KMS-11 (cell line): ENCODE measurements at regions not wholly inside any gene's neighbourhood (a gene's known extent, or its start where the extent isn't known, plus 50 kb on each side); places are given as distances from the start of the nearest gene placed in this dataset.

Source experiments
- H2AFZ ChIP-seq: fragments of 200-600 bp; sonication (generic); 2 replicates; pipeline ENCODE4 v1.6.1; 2016; ENCODE audit warnings: antibody characterized with exemption, mixed run types, low read depth
- H3K27ac ChIP-seq: fragments of 200-600 bp; sonication (generic); 2 replicates; pipeline ENCODE4 v1.6.1; 2016; ENCODE audit warnings: mild to moderate bottlenecking, mixed run types
- H3K27me3 ChIP-seq: fragments of 200-600 bp; sonication (generic); 2 replicates; pipeline ENCODE4 v1.6.1; 2017; ENCODE audit warnings: mild to moderate bottlenecking, low read depth, mixed run types, moderate library complexity; ENCODE audit not compliant: insufficient read depth
- H3K36me3 ChIP-seq: fragments of 200-600 bp; sonication (generic); 2 replicates; pipeline ENCODE4 v1.6.1; 2017; ENCODE audit warnings: mild to moderate bottlenecking, mixed run types; ENCODE audit not compliant: insufficient read depth
- H3K4me1 ChIP-seq: fragments of 200-600 bp; sonication (generic); 2 replicates; pipeline ENCODE4 v1.6.1; 2016; ENCODE audit warnings: mild to moderate bottlenecking, low read depth, mixed run types; ENCODE audit not compliant: poor library complexity, severe bottlenecking
- H3K4me2 ChIP-seq: fragments of 200-600 bp; sonication (generic); 2 replicates; pipeline ENCODE4 v1.7.0; 2016; ENCODE audit warnings: mild to moderate bottlenecking, mixed run types
- H3K4me3 ChIP-seq: fragments of 200-600 bp; sonication (generic); IDR thresholded peaks from 2 replicates; pipeline ENCODE4 v1.6.1; 2017; ENCODE audit warnings: low read depth, low read length, mixed read lengths; ENCODE audit not compliant: insufficient read depth
- H3K79me2 ChIP-seq: fragments of 200-600 bp; sonication (generic); 2 replicates; pipeline ENCODE4 v1.6.1; 2016; ENCODE audit warnings: low read depth, mixed run types; ENCODE audit not compliant: insufficient read depth
- H3K9ac ChIP-seq: fragments of 200-600 bp; sonication (generic); 2 replicates; pipeline ENCODE4 v1.6.1; 2016; ENCODE audit warnings: mild to moderate bottlenecking, mixed run types
- H4K20me1 ChIP-seq: fragments of 200-600 bp; sonication (generic); 2 replicates; pipeline ENCODE4 v1.6.1; 2016; ENCODE audit warnings: mild to moderate bottlenecking, mixed run types; ENCODE audit not compliant: insufficient read depth
- TF ChIP-seq, protein P1 (sequence below): fragments of 200-600 bp; sonication (generic); conservative IDR thresholded peaks from 2 replicates; pipeline ENCODE4 v1.6.1; 2017; ENCODE audit warnings: low read depth, mild to moderate bottlenecking, antibody characterized with exemption, low read length, moderate library complexity, mixed read lengths

DNA sequence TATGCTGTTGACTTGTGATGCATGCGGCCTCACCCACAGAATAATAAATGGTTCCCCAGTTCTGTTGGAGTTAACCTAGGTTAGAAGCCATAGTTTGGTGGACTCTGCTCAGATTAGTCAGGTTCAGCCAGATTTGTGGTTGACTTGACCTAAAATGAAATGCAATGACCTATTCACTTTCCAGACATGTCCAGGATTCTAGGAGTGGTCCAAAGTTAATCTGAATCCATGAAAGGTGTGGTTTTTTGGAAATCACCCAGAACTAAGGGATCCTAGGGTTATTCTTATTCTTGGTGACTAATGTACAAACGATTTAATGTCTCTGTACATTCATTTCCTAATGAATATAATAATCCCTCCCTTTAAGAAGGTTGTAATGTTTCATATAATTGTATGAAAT, 88.9 kb upstream of the RBBP8 start:
- Histone ChIP-seq H3K4me2 (no peak overlapping the region), H3K27me3 (no peaks in the 10 kb centered on the region), H3K36me3 (no peaks in the 10 kb centered on the region), H3K9ac (no peak overlapping the region), H3K4me3 (no peak overlapping the region), H3K4me1 (peaks cover 59% of the 10 kb centered on the region), H4K20me1 (no peaks in the 10 kb centered on the region), H2AFZ (no peak overlapping the region), H3K27ac (no peak overlapping the region), H3K79me2 (no peaks in the 10 kb centered on the region)
- TF ChIP-seq, protein P1, sequence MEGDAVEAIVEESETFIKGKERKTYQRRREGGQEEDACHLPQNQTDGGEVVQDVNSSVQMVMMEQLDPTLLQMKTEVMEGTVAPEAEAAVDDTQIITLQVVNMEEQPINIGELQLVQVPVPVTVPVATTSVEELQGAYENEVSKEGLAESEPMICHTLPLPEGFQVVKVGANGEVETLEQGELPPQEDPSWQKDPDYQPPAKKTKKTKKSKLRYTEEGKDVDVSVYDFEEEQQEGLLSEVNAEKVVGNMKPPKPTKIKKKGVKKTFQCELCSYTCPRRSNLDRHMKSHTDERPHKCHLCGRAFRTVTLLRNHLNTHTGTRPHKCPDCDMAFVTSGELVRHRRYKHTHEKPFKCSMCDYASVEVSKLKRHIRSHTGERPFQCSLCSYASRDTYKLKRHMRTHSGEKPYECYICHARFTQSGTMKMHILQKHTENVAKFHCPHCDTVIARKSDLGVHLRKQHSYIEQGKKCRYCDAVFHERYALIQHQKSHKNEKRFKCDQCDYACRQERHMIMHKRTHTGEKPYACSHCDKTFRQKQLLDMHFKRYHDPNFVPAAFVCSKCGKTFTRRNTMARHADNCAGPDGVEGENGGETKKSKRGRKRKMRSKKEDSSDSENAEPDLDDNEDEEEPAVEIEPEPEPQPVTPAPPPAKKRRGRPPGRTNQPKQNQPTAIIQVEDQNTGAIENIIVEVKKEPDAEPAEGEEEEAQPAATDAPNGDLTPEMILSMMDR: no peak

DNA sequence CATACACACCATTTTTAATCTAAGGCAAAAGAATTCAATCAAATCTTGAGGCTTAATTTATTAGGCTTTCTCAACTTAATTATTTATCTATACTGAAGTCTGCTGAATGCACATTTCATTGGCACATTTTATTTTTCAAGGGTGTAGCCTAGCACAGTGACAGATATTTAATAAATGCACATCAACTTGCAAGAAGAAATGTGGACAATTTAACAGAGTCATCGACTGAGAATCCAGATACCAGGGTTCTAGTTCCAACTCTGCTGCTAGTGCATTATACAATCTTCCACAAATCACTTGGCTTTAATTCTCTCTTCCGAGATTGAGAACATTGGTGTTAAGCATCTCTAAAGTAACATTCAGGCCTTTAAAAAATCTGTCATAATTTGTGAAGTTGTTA, 88.5 kb upstream of the RBBP8 start:
- Histone ChIP-seq H3K9ac (no peak overlapping the region), H3K36me3 (no peaks in the 10 kb centered on the region), H2AFZ (no peak overlapping the region), H3K4me2 (no peak overlapping the region), H3K27me3 (no peaks in the 10 kb centered on the region), H3K27ac (no peak overlapping the region), H3K4me3 (no peak overlapping the region), H4K20me1 (no peaks in the 10 kb centered on the region), H3K4me1 (peaks cover 55% of the 10 kb centered on the region), H3K79me2 (no peaks in the 10 kb centered on the region)
- TF ChIP-seq, protein P1: no peak

DNA sequence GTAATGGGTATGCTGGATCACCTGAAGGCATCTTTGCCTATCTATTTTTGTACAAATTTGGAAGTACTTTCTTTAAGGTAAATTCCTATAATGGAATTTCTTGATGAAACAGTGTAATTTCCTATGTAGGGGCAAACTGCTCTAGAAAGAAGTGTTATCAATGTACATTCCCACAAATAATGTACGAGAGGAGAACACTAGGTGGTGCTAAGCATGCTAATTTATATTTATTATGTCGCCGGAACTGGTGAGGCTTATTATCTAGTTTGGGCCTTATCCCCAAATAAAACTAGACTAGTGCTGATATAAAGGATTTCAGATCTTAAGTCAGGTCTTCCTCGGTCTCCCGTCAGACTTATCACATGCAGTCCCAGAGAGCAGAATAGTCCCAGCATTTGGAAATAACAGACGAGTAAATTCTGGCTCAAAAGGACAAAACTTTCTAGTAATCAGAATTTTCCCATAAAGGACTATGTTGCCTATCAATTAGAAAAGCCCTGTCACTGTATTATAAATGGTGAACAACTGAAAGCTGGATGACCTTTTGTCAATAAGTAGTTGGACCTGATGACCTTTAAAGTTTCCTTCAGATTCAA, 86.9 kb upstream of the RBBP8 start:
- H3K79me2 ChIP-seq: no peaks in the 10 kb centered on the region
- no peak overlapping the region; the same call in 1 of the 2 replicates for H3K4me2 ChIP-seq
- no peak overlapping the region for H3K27ac ChIP-seq
- H3K4me3 ChIP-seq: no peak overlapping the region
- H3K9ac ChIP-seq: no peak overlapping the region
- no peak overlapping the region for H2AFZ ChIP-seq
- TF ChIP-seq, protein P1: peak; percentile 57
- no peaks in the 10 kb centered on the region for H4K20me1 ChIP-seq
- H3K4me1 ChIP-seq: peaks cover 39% of the 10 kb centered on the region
- no peaks in the 10 kb centered on the region for H3K36me3 ChIP-seq
- H3K27me3 ChIP-seq: no peaks in the 10 kb centered on the region

DNA sequence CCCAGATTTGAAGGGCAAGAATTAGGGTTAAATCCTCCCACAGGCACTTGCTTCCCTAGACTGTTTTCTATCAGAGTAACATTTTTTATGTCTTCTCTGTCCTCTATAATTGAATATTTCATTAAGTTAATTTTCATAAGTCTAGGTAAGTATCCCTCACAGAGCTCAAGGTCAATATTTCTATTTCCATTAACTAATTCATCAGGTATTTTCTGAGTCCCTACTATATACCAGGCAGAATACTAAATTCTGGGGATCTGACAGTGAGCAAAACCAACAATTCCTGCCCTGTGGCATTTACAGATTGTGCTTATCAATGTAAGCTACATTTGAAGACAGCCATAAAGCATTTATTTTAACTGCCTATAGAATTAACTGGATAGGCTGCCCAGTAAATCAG, 86.4 kb upstream of the RBBP8 start:
- H3K4me1 ChIP-seq: peaks cover 38% of the 10 kb centered on the region
- H3K36me3 ChIP-seq: no peaks in the 10 kb centered on the region
- no peak overlapping the region; the same call in 1 of the 2 replicates for H3K4me2 ChIP-seq
- H4K20me1 ChIP-seq: no peaks in the 10 kb centered on the region
- no peaks in the 10 kb centered on the region for H3K27me3 ChIP-seq
- no peak overlapping the region for H3K27ac ChIP-seq
- H3K9ac ChIP-seq: no peak overlapping the region
- TF ChIP-seq, protein P1: no peak
- H2AFZ ChIP-seq: no peak overlapping the region
- no peaks in the 10 kb centered on the region for H3K79me2 ChIP-seq
- no peak overlapping the region for H3K4me3 ChIP-seq
